MCF 10A (cell line): ENCODE measurements at regions not wholly inside any gene's neighbourhood (a gene's known extent, or its start where the extent isn't known, plus 50 kb on each side); places are given as distances from the start of the nearest gene placed in this dataset.

ENCODE experiments used
- BruUV-seq: library from RNA; stranded (reverse); fragments of 400-500 nt; replicated peaks from 2 replicates; lab custom pipeline; 2021; lab: Mats Ljungman, UMichigan
- CTCF ChIA-PET: fragments of 300-600 bp; sonication (Branson Sonifier 250); formaldehyde crosslinking; extraction: SDS; loops from one replicate; lab custom pipeline; 2021; ENCODE audit warnings: antibody characterized with exemption, inconsistent platforms; lab: Yijun Ruan, JAX
- POLR2A ChIA-PET: fragments of 300-600, 350-650 bp; sonication (Branson Sonifier 250); formaldehyde crosslinking; extraction: SDS; loops from one replicate; lab custom pipeline; 2020; ENCODE audit warnings: antibody characterized with exemption, inconsistent platforms; lab: Yijun Ruan, JAX
- DNase-seq: peaks from one replicate; pipeline ENCODE4 v3.0.0-alpha.2; 2018; ENCODE audit not compliant: unreplicated experiment
- H3K27ac Mint-ChIP-seq: one replicate; pipeline ENCODE4 v1.8.0; 2022; ENCODE audit warnings: mild to moderate bottlenecking, low read depth, mixed read lengths; ENCODE audit not compliant: unreplicated experiment
- H3K27me3 Mint-ChIP-seq: one replicate; pipeline ENCODE4 v1.8.0; 2022; ENCODE audit warnings: mixed read lengths; ENCODE audit not compliant: insufficient read depth, unreplicated experiment
- H3K36me3 Mint-ChIP-seq: one replicate; pipeline ENCODE4 v1.8.0; 2022; ENCODE audit warnings: mild to moderate bottlenecking, moderate library complexity, mixed read lengths; ENCODE audit not compliant: insufficient read depth, unreplicated experiment
- H3K4me1 Mint-ChIP-seq: one replicate; pipeline ENCODE4 v1.8.0; 2022; ENCODE audit warnings: mixed read lengths; ENCODE audit not compliant: insufficient read depth, unreplicated experiment
- H3K4me3 Mint-ChIP-seq: one replicate; pipeline ENCODE4 v1.8.0; 2022; ENCODE audit warnings: mild to moderate bottlenecking, moderate library complexity, mixed read lengths; ENCODE audit not compliant: unreplicated experiment
- H3K9me3 Mint-ChIP-seq: one replicate; pipeline ENCODE4 v1.8.0; 2022; ENCODE audit warnings: mixed read lengths; ENCODE audit not compliant: unreplicated experiment
- intact Hi-C: fragments of 100-400 bp; cut with micrococcal nuclease; formaldehyde crosslinking; loops from 2 replicates; pipeline ENCODE4 v1.14.1; 2022
- TF ChIP-seq, protein P1 (sequence below): fragments of 200-600 bp; IDR thresholded peaks from one replicate; pipeline ENCODE4 v1.8.0; 2022; ENCODE audit warnings: antibody characterized with exemption, mild to moderate bottlenecking; ENCODE audit not compliant: unreplicated experiment

DNA sequence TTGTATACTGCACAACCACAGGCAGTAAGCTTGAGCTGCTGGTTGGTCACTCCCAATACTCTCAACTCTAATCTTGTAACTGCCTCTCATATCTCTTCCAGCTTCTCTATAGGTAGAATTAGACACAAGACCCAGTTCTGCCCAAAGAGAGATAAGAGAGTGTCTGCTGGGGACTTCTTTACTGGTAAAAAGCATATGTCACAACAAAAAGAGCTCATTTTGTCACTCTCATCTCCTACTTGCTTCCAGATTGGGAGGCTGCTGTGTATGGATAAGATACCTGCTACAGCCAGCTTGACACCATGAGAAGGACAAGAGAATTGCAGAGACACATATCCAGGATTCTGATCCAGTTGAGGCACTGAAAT, 165.2 kb downstream of the PTH2R start:
- BruUV-seq, result no TSS peak
- H3K9me3 Mint-ChIP-seq, result no peaks in the 10 kb centered on the region

DNA sequence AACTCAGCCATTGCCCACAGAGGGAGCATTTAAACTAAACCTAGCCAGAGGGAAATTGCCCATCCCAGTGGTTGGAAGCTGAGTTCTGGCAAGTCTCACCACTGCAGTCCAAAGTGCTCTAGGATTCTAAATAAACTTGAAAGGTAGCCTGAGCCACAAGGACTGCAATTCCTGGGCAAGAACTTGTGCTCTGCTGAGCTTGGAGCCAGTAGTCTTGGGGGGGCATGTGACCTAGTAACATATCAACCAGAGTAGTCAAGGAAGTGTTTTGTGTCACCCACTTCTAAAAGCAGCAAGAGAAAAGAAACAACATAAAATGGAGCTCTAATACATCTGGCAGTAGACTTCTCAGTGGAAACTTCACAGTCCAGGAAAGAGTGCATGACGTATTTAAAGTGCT, 167.0 kb downstream of the PTH2R start:
- CTCF ChIA-PET, result no interaction called here
- no TSS peak for BruUV-seq
- TF ChIP-seq, protein P1, sequence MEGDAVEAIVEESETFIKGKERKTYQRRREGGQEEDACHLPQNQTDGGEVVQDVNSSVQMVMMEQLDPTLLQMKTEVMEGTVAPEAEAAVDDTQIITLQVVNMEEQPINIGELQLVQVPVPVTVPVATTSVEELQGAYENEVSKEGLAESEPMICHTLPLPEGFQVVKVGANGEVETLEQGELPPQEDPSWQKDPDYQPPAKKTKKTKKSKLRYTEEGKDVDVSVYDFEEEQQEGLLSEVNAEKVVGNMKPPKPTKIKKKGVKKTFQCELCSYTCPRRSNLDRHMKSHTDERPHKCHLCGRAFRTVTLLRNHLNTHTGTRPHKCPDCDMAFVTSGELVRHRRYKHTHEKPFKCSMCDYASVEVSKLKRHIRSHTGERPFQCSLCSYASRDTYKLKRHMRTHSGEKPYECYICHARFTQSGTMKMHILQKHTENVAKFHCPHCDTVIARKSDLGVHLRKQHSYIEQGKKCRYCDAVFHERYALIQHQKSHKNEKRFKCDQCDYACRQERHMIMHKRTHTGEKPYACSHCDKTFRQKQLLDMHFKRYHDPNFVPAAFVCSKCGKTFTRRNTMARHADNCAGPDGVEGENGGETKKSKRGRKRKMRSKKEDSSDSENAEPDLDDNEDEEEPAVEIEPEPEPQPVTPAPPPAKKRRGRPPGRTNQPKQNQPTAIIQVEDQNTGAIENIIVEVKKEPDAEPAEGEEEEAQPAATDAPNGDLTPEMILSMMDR, result no peak
- Mint-ChIP-seq H3K27ac (no peak overlapping the region), H3K27me3 (peaks cover 15% of the 10 kb centered on the region), H3K4me1 (peaks cover 12% of the 10 kb centered on the region), H3K36me3 (peaks cover 6% of the 10 kb centered on the region), H3K9me3 (no peaks in the 10 kb centered on the region), H3K4me3 (no peak overlapping the region)
- POLR2A ChIA-PET, result no interaction called here
- intact Hi-C loops, result no loop called here
- DNase-seq, result no peak

More for the DNA sequence above, 165.2 kb downstream of the PTH2R start:
- TF ChIP-seq, protein P1, result no peak
- intact Hi-C loops, result no loop called here
- CTCF ChIA-PET, result no interaction called here
- H3K4me3 Mint-ChIP-seq, result peak overlapping the region; percentile 22
- peaks cover 15% of the 10 kb centered on the region for H3K27me3 Mint-ChIP-seq
- peaks cover 12% of the 10 kb centered on the region for H3K4me1 Mint-ChIP-seq
- POLR2A ChIA-PET, result no interaction called here
- peaks cover 6% of the 10 kb centered on the region for H3K36me3 Mint-ChIP-seq
- DNase-seq, result no peak
- H3K27ac Mint-ChIP-seq, result no peak overlapping the region

DNA sequence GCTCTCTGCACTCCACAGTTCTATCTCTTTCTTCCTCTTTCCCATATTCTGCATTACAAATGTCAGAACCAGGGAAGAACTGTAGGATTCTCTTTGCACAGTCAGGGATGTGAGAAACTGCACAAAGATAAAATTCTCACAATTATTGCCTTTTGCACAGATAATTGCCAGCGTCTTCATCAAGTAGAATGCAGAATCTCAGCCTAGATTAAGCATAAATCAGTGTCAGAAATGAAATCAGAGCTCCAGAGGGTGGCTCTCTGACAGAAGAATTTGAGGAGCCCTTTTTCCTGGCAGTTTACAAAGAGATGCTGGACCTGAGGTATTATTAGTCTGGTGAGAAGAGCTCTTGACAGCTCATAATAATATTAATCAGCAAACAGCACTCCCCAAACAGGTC, 173.1 kb downstream of the PTH2R start:
- CTCF ChIA-PET, result no interaction called here
- no peaks in the 10 kb centered on the region for H3K36me3 Mint-ChIP-seq
- POLR2A ChIA-PET, result no interaction called here
- H3K4me3 Mint-ChIP-seq, result no peak overlapping the region
- TF ChIP-seq, protein P1, result no peak
- no peak overlapping the region for H3K27ac Mint-ChIP-seq
- no peaks in the 10 kb centered on the region for H3K9me3 Mint-ChIP-seq
- intact Hi-C loops, result no loop called here
- H3K27me3 Mint-ChIP-seq, result no peaks in the 10 kb centered on the region
- BruUV-seq, result no TSS peak
- DNase-seq, result no peak
- H3K4me1 Mint-ChIP-seq, result no peaks in the 10 kb centered on the region

DNA sequence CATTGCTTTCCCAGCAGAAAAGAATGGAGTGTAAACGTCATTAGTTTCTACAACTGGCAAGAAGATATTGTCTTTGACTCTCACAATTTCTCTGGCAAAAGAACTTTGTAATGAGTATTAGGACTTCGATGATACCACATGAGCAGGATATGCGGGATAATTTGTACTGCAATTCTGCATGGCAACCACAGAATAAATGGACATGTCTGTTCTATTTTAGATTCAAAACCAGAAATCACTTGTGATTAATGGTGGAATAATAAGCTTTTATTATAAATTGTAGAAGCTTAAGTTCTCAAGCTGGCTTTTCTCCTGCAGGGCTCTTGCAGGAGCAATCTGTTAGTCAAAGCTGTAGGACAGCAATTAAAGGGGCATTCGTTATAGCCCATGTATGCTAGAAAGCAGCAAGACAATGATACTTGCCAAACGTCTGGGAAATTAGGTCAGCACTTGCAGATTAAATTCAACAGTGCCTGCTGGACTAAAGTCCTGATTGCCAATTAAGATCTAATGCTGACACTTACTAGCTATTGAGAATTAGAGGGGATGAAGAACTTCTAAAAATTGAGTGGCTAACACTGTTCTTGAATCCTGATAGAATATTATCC, 177.9 kb downstream of the PTH2R start:
- Mint-ChIP-seq H3K4me1 (no peaks in the 10 kb centered on the region), H3K9me3 (no peaks in the 10 kb centered on the region), H3K27ac (no peak overlapping the region), H3K27me3 (no peaks in the 10 kb centered on the region), H3K4me3 (no peak overlapping the region), H3K36me3 (no peaks in the 10 kb centered on the region)
- no peak for DNase-seq
- ChIA-PET POLR2A (no interaction called here), CTCF (interaction anchor here (0.6 to 0.8 kb wide), 2 partner anchors 63 to 119 kb away, joined by 3 to 4 read pairs; no protein-coding TSS in a partner anchor)
- intact Hi-C loops, result no loop called here
- no TSS peak for BruUV-seq
- TF ChIP-seq, protein P1, result no peak
